Hepatocyte (in vitro differentiated cells): ENCODE measurements at regions not wholly inside any gene's neighbourhood (a gene's known extent, or its start where the extent isn't known, plus 50 kb on each side); places are given as distances from the start of the nearest gene placed in this dataset.

ENCODE experiments used
- DNase-seq: peaks from one replicate; pipeline ENCODE4 v3.0.0-alpha.2; 2016; ENCODE audit warnings: low spot score
- H2AFZ ChIP-seq: fragments of 200-600 bp; sonication (generic); 2 replicates; pipeline ENCODE4 v1.6.0; 2016; ENCODE audit warnings: antibody characterized with exemption, mild to moderate bottlenecking
- H3K27ac ChIP-seq: fragments of 200-600 bp; sonication (generic); 2 replicates; pipeline ENCODE4 v1.5.1; 2016; ENCODE audit warnings: mild to moderate bottlenecking
- H3K27me3 ChIP-seq: fragments of 200-600 bp; sonication (generic); 2 replicates; pipeline ENCODE4 v1.6.1; 2016
- H3K36me3 ChIP-seq: fragments of 200-600 bp; sonication (generic); replicated peaks from 2 replicates; pipeline ENCODE4 v1.5.1; 2016; ENCODE audit warnings: low read depth; ENCODE audit not compliant: insufficient read depth
- H3K4me1 ChIP-seq: fragments of 200-600 bp; sonication (generic); 2 replicates; pipeline ENCODE4 v1.5.1; 2016; ENCODE audit warnings: mild to moderate bottlenecking, moderate library complexity; ENCODE audit not compliant: insufficient read depth
- H3K4me2 ChIP-seq: fragments of 200-600 bp; sonication (generic); 2 replicates; pipeline ENCODE4 v1.6.0; 2016
- H3K4me3 ChIP-seq: fragments of 200-600 bp; sonication (generic); 2 replicates; pipeline ENCODE4 v1.5.1; 2016; ENCODE audit warnings: mild to moderate bottlenecking
- H3K79me2 ChIP-seq: fragments of 200-600 bp; sonication (generic); 2 replicates; pipeline ENCODE4 v1.6.0; 2017; ENCODE audit warnings: mild to moderate bottlenecking
- H3K9me2 ChIP-seq: fragments of 200-600 bp; sonication (generic); replicated peaks from 2 replicates; pipeline ENCODE4 v1.6.0; 2017; ENCODE audit warnings: mild to moderate bottlenecking; ENCODE audit not compliant: insufficient read depth
- H3K9me3 ChIP-seq: fragments of 200-600 bp; sonication (generic); 2 replicates; pipeline ENCODE4 v1.5.1; 2016; ENCODE audit warnings: low read depth, mild to moderate bottlenecking
- H4K20me1 ChIP-seq: fragments of 200-600 bp; sonication (generic); 2 replicates; pipeline ENCODE4 v1.6.0; 2016; ENCODE audit warnings: mild to moderate bottlenecking; ENCODE audit not compliant: insufficient read depth, poor library complexity, severe bottlenecking
- EZH2 ChIP-seq: fragments of 200-600 bp; sonication (generic); IDR thresholded peaks from 2 replicates; pipeline ENCODE4 v1.6.1; 2016; ENCODE audit warnings: antibody characterized with exemption, mild to moderate bottlenecking, borderline replicate concordance
- EZH2phosphoT487 ChIP-seq: fragments of 200-600 bp; sonication (generic); IDR thresholded peaks from one replicate; pipeline ENCODE4 v1.6.1; 2018; ENCODE audit warnings: antibody characterized with exemption, mild to moderate bottlenecking, low read depth, moderate library complexity; ENCODE audit not compliant: unreplicated experiment, severe bottlenecking
- WGBS: methylation state at CpG from one replicate; pipeline ENCODE4 v1.1.6; 2016; ENCODE audit warnings: low lambda C conversion rate; ENCODE audit errors: missing lambda C conversion rate; 5-methylcytosine and 5-hydroxymethylcytosine counted together
- TF ChIP-seq, protein P1 (sequence below): fragments of 200-600 bp; sonication (generic); IDR thresholded peaks from 2 replicates; pipeline ENCODE4 v1.5.1; 2016; ENCODE audit warnings: antibody characterized with exemption, mild to moderate bottlenecking; ENCODE audit not compliant: poor library complexity

DNA sequence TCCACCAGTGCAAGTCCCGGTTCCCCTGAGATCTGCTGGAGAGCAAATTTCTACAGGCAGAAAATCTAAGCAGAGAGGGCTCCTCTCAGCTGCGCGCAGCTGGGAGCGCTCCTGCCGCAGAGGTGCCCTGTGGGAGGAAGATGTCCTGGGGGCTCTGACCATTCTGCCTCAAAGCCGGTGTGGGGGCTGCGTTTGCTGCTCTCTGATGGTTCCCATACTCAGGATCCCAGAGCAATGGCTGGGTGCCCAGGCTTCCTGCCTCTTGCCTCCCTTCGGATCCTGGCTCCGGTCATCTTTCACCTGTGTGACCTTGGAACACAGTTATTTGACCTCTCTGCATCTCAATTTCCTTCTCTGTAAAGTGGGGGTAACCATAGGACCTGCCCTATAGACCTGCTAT, 434.2 kb downstream of the ZNF521 start:
- no peak overlapping the region for H3K4me2 ChIP-seq
- TF ChIP-seq, protein P1, sequence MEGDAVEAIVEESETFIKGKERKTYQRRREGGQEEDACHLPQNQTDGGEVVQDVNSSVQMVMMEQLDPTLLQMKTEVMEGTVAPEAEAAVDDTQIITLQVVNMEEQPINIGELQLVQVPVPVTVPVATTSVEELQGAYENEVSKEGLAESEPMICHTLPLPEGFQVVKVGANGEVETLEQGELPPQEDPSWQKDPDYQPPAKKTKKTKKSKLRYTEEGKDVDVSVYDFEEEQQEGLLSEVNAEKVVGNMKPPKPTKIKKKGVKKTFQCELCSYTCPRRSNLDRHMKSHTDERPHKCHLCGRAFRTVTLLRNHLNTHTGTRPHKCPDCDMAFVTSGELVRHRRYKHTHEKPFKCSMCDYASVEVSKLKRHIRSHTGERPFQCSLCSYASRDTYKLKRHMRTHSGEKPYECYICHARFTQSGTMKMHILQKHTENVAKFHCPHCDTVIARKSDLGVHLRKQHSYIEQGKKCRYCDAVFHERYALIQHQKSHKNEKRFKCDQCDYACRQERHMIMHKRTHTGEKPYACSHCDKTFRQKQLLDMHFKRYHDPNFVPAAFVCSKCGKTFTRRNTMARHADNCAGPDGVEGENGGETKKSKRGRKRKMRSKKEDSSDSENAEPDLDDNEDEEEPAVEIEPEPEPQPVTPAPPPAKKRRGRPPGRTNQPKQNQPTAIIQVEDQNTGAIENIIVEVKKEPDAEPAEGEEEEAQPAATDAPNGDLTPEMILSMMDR = no peak
- TF ChIP-seq EZH2phosphoT487 (no peak), EZH2 (no peak)
- peaks cover 9% of the 10 kb centered on the region for H3K27me3 ChIP-seq
- WGBS = 93% methylated on average over 9 of the region's 9 CpGs
- no peaks in the 10 kb centered on the region for H3K9me3 ChIP-seq
- no peak overlapping the region for H3K27ac ChIP-seq
- H2AFZ ChIP-seq = no peak overlapping the region
- no peaks in the 10 kb centered on the region for H3K79me2 ChIP-seq
- no peak for DNase-seq
- H3K9me2 ChIP-seq = no peaks in the 10 kb centered on the region
- no peaks in the 10 kb centered on the region for H3K4me1 ChIP-seq
- H3K36me3 ChIP-seq = no peaks in the 10 kb centered on the region
- H4K20me1 ChIP-seq = no peaks in the 10 kb centered on the region
- H3K4me3 ChIP-seq = no peak overlapping the region

DNA sequence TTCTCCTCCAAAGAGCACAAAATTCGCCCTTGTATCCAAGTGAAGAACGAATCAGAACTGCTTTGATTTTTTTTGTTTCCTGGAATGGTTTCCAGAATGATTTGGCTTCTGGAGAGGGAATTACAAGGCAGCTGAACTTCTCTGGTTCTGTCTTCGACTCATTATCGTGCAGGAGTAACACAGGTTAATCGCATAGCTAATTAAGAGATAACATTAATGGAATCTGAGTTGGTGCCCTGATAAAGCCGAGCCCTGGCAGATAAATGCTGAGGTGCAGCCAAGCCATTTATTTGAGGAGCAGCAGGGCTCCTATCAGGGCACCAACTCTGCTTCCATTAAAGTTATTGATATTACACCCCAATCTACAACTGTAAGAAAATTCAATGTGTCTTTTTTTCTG, 433.7 kb downstream of the ZNF521 start:
- WGBS = 71% methylated on average over 6 of the region's 6 CpGs

DNA sequence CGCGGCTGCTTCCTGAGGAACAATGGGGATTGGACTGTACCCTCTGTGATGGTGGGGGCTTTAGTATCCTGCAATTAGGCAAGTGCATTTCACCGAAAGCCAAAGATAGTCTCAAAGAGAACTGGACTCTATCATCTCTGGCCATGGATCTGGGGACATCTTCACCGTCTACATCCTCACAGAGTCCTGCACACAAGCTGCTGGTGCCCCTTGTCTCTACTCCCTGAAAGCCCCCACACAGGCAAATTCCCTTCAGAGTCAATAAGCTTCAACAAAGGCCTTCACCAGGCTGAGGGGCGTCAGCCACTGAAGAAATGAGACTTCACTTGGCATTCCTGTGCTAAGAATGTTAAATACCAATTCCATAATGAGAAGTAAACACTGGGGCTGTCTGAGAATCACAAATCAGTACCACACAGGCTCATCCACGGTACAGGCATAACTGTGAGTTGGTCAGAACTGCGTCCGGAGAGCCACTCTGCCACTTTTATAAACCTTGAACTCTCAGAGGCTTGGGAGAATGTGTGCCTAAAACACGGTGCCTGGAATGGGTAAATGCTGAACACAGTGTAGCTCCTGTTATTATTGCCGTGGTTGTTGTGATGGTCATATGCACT, 432.7 kb downstream of the ZNF521 start:
- H3K27me3 ChIP-seq = peaks cover 16% of the 10 kb centered on the region
- WGBS = 84% methylated on average over 10 of the region's 10 CpGs
- H3K79me2 ChIP-seq = no peaks in the 10 kb centered on the region
- DNase-seq = no peak
- no peaks in the 10 kb centered on the region for H3K4me1 ChIP-seq
- no peak for TF ChIP-seq EZH2phosphoT487
- TF ChIP-seq EZH2 = no peak
- TF ChIP-seq, protein P1 = no peak
- H3K9me3 ChIP-seq = no peaks in the 10 kb centered on the region
- no peak overlapping the region for H3K4me3 ChIP-seq
- H3K9me2 ChIP-seq = no peaks in the 10 kb centered on the region
- H3K36me3 ChIP-seq = no peaks in the 10 kb centered on the region
- H3K4me2 ChIP-seq = no peak overlapping the region
- H4K20me1 ChIP-seq = no peaks in the 10 kb centered on the region
- no peak overlapping the region for H3K27ac ChIP-seq
- no peak overlapping the region for H2AFZ ChIP-seq

More for the DNA sequence above, 433.7 kb downstream of the ZNF521 start:
- Histone ChIP-seq H4K20me1 (no peaks in the 10 kb centered on the region), H2AFZ (no peak overlapping the region), H3K79me2 (no peaks in the 10 kb centered on the region), H3K27me3 (peaks cover 11% of the 10 kb centered on the region), H3K27ac (no peak overlapping the region), H3K36me3 (no peaks in the 10 kb centered on the region), H3K9me2 (no peaks in the 10 kb centered on the region), H3K4me2 (no peak overlapping the region), H3K9me3 (no peaks in the 10 kb centered on the region), H3K4me3 (no peak overlapping the region), H3K4me1 (no peaks in the 10 kb centered on the region)
- DNase-seq = no peak
- TF ChIP-seq, protein P1 = no peak
- TF ChIP-seq EZH2 (no peak), EZH2phosphoT487 (no peak)

DNA sequence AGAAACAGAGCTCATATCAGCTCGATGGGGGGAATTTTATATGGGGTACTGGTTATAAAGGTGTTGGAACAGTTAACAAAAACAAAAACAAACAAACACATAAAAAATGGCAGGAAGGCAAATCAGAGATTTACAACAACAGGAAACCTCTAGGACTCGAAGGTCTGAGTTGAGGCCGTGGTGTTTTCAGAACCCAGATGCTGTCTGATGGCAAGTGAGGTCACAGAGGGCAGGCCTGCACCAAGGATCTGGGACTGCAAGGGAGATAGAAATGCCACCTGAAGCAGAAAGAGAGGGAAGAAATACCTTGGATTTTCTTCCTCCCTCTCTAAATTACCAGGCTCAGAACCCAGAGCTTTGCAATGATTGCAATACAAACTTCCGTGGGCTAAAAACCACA, 429.5 kb downstream of the ZNF521 start:
- Histone ChIP-seq H3K4me3 (no peak overlapping the region), H3K9me3 (no peaks in the 10 kb centered on the region), H3K36me3 (no peaks in the 10 kb centered on the region), H3K79me2 (no peaks in the 10 kb centered on the region), H4K20me1 (no peaks in the 10 kb centered on the region), H2AFZ (no peak overlapping the region), H3K9me2 (no peaks in the 10 kb centered on the region), H3K27me3 (peaks cover 16% of the 10 kb centered on the region), H3K4me1 (no peaks in the 10 kb centered on the region), H3K27ac (no peak overlapping the region), H3K4me2 (no peak overlapping the region)
- WGBS = 73% methylated on average over 4 of the region's 4 CpGs
- DNase-seq = no peak
- TF ChIP-seq, protein P1 = no peak
- no peak for TF ChIP-seq EZH2
- TF ChIP-seq EZH2phosphoT487 = no peak
